HG03469 (cell line): ENCODE measurements at regions not wholly inside any gene's neighbourhood (a gene's known extent, or its start where the extent isn't known, plus 50 kb on each side); places are given as distances from the start of the nearest gene placed in this dataset.
"Not testable (repeated sequence)": the region's sequence is repeated elsewhere in the genome, so short reads cannot be mapped to it uniquely, and the experiment has no call there.

Experiments used
- ATAC-seq: cut with Tn5 transposase; IDR thresholded peaks from one replicate; pipeline ENCODE4 v1.9.1; 2021; ENCODE audit warnings: mild to moderate bottlenecking, moderate library complexity, moderate number of reproducible peaks; ENCODE audit not compliant: unreplicated experiment

DNA sequence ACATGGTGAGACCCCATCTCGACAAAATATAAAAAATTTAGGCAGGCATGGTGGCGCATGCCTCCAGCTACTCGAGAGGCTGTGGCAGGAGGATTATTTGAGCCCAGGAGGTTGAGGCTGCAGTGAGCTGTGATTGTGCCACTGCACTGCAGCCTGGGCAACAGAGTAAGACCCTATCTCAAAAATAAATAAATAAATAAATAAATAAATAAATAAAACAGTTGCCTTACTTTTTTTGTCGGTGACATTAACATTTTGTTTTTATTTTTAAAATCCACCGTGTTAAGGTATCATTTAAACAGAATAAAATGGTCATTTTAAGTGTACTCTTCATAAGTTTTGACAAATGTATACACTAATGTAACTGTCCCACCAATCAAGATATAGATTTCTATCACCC lies 57.0 kb downstream of the RASL11A start:
- no peak for ATAC-seq

DNA sequence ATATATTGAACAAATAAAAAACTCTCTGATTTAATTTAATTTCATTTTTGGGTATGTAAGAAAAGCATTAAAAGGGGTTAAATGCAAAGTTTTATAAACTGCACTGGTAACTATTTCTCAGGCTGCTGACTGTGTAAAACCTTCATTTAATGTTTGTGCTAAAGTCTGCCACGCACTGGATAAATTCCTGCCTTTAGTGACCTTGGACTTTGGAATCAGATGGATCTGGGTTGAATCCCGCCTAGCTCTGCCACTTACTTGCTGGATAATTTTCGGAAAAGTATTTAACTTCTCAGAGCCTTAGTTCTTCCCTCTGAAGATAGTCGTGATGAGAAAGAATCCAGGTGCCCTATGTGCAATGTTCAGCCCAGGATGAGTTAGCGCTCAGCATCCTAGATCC lies 58.6 kb downstream of the RASL11A start:
- no peak for ATAC-seq

DNA sequence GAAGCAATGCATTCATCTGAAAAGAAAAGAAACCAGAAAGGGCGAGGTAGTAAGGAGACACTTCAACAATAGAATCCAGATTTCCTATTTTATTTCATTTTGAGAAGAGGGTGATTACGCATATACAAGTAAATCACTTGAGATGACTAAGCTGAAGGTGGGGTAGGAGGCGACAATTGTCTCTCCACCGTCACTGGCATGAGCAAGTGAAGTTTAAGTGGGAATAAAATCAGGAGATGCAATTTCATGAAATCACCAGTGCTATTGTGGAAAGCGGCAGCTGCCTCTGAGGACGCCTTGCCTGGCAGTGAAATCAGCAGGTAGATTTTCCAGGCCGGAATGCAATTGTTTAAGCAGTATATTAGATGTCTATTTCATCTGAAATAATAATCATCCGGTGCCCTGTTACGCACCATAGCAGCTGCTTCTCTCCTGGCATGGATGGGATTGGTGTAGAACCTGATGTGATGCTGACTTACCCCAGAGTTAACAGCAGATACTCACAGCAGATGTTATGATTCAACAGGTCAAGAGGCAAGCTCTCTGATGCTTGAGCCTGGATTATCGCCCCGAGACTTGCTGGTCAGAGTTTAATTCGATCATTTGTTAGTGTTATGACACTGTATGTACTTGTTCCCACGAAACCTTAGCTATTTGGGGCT lies 64.3 kb downstream of the RASL11A start:
- ATAC-seq, result no peak

DNA sequence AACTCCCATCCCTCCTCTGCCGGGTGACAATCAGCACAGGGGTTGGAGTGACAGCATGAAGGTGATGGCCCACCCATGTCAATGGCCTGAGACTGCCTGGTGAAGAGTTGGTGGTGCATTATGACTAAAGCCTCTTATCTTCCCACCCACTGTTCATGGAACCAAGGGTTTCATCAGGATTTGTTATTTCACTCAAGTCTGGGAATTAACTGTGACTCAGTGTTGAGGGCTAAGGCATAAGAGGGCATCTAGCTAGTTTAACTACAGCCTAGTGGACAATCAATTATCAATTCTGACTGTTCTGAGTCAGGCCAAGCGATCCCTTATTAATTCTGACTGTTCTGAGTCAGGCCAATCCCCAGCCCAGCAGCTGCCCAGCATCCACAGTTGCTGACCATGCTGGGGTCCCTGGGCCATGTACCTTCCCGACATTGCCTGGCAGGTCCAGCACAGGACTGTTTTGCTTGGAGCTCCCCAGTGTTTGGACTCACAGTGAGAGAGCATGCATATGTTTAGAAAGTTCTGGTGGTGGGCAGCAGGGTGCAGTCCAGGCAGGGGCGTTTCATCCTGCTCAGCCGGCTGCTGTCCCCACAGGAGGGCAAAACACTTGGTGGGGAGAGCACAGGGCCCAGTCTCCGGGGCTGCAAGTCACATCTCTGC lies 65.5 kb downstream of the RASL11A start:
- no peak for ATAC-seq

DNA sequence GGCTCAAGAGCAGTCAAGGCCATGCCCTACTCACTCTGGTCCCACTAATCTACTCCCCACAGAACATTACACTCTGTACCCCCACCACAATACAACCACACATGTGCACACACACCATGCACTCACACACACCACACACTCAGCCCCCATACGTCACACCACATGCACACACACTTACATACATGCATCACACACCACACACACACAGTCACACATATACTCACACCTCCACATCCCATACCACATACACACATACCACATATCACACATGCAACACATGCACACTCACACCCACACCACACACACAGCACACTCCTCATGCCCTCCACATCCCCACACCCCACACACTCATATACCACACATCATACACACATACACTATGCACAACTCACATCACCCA lies 67.6 kb downstream of the RASL11A start:
- ATAC-seq, result no peak

DNA sequence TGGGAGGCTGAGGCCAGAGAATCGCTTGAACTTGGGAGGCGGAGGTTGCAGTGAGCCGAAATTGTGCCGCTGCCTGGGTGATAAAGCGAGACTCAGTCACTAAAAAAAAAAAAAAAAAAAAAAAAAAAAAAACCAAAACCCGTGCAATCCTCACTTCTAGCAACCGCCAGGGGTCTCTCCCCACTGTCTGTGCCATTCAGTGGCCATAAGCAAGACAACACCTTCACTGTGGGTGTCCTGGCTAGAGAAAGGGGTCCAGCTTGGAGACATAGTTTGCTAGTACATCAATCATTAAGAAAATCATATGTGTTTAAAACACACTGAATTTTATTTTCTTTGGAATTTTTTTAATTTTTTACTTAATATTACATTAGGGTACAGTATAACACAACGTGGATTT lies 68.2 kb downstream of the RASL11A start:
- ATAC-seq, result no peak

DNA sequence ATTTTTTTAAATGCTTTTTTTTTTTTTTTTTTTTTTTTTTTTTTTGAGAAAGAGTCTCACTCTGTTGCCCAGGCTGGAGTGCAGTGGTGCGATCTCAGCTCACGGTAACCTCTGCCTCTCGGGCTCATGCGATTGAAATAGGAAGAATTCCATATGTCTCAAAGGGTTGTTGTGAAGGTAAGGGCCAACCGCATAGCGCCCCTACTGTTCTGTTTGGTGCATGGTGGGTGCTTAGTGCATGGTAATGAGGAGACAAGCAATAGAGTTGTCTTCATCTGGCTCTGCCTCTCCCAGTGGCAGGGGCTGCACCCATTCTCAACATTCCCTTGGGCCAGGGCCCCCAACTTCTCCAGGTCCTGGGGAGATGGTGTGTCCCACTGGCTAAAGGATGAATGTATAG lies 68.7 kb downstream of the RASL11A start:
- peak; percentile 63 for ATAC-seq

DNA sequence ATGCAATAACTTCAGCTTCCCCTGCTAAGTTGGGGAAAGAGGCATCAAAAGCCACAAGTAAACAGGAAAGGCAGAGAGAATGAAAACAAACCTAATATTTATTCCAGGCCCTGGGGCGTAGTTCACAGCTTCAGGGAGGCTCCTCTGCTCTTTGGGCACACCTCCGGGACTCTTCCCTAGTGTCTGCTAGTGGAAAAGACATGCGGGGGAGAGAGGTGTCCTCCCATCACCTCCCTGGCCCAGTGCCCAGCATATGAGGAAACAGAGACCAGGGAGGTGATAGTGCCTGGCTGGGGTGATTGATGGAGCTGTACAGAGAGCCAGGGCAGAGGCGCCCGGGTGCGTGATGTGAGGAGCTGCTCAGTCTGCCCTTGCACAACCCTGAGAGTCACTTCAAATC lies 71.0 kb downstream of the RASL11A start:
- ATAC-seq, result no peak

DNA sequence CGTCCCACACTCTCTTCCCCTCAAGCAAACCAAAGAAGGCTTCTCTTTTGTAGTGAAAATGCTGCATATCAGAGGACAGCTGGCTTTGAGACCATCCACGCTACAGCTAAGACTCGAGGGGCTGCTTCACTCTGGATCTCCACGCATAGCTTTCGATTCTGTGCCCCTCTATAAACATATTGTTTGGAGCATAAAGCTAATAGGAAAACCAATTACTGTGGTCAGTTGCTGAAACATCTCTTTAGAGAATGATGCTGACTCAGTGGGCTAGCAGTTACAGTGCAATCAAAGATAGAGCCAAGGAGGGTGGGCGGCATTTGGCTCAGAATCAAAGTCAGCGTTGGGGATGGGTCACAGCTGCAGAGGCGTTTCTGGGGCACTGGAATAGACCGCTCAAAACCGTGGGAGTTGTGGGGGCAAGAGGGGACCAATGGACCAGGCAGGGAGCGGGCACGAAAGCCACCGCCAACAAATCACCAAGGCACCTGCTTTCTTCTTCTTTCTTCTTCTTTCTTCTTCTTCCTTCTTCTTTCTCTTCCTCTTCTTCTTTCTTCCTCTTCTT lies 76.7 kb downstream of the RASL11A start:
- no peak for ATAC-seq

DNA sequence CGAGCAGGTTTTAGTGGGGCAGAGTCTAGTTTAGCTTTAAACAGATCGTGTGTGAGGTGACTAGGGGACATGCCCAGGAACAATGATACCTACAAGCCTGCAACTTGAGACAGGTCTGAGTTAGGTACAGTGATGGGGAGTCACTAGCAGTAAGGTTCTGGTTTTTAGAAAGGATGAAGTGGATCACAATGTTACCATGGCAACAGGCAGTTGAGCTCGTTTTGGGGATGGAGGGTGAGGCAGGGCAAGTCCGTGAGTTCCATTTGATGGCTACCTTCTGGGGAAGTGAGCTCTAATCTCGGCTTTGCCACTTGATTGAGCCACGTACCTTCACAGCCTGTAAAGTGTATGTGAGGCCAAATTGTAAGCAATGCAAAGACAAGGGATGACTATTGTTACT lies 76.0 kb upstream of the GTF3A start:
- ATAC-seq, result no peak

DNA sequence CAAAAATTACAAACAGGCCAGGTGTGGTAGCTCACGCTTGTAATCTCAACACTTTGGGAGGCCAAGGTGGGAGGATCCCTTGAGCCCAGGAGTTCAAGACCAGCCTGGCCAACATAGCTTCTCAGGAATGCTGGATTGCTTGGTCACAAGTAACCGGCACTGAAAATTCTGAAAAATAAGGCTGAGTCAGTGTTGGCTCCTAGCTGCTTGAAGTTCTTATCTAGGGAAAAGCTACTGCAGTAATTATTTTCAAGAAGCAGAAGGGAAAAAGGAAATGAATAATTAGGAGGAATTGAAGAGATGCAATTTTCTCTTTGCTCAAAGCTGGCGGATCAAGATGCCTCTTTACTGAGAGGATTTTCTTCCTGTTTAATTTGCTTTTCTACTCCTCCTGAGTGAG lies 75.0 kb upstream of the GTF3A start:
- no peak for ATAC-seq

DNA sequence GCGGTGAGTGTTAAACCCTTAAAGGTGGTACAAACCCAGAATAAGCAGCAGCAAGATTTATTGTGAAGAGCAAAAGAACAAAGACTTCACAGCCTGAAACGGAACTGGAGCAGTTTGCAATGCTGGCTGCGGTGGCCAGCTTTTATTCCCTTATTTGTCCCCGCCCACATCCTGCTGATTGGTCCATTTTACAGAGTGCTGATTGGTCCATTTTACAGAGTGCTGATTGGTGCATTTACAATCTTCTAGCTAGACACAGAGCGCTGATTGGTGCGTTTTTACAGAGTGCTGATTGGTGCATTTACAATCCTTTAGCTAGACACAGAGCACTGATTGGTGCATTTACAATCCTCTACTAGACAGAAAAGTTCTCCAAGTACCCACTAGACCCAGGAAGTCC lies 73.6 kb upstream of the GTF3A start:
- not testable (repeated sequence) for ATAC-seq

DNA sequence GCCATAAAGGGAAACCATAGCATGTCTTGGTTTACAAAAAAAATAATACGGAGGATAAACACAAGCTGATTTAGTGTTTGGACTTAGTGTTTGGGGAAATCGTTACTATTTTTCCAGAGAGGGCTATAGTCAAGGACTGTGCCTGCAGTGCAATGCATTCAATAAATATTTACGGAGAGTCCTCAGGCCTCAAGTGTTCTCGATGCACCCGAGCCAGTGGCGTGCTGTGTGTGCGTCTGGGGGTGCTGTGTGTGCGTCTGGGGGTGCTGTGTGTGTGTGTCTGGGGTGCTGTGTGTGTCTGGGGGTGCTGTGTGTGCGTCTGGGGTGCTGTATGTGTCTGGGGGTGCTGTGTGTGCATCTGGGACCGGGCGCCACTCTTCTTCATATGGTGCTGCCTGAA lies 71.7 kb upstream of the GTF3A start:
- ATAC-seq, result no peak

DNA sequence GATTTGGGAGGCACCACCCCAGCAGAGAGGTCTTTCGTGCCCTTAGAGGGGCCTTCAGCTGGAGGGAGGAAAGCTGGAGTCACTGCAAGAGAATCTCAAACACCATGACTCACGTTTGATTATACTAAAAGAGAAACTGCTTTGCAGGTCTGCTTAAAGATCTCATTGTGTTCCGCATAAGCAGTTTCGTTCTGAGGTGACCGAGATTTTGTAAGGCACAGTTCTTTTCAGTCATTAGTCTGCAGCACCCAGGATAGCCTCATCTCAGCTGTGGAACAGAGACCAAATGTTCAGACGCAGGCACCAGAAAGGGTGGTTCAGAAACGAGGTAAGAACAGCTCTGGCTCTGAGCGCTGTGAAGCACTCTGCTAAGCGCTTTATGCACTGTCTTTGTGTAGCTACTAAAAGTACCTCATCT lies 71.2 kb upstream of the GTF3A start:
- ATAC-seq, result peak; percentile 97

DNA sequence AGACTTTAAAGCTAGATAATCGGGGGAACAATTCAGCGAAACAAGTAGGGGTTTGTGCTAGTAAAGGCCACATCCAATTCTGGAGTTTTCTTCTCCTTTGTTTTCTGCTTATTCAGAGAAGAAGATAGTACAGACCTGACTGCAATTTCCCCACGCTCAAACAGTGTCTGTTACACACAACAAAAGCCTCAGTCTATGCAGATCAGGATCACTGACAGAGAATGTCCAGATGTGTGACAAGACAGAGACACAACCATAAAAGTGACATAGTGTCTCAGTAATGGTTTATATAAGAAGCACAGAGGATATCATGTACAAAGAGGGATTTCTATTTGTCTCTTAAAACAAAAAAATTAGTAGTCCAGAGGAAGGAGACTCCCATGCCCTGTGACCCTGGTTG lies 70.7 kb upstream of the GTF3A start:
- ATAC-seq, result no peak

DNA sequence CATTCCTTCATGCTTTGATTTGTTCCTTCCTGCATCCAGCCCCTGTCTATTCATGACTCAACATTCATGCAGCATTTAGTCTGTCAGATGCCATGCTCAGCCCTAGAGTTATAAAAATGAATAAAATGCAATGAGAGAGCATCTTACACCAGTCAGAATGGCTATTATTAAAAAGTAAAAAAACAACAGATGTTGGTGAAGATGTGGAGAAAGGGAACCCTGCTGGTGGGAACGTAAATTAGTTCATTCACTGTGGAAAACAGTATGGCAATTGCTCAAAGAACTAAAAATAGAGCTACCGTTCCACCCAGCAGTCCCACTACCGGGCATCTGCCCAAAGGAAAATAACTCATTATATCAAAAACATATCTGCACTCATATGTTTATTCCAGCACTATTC lies 70.0 kb upstream of the GTF3A start:
- ATAC-seq, result no peak

DNA sequence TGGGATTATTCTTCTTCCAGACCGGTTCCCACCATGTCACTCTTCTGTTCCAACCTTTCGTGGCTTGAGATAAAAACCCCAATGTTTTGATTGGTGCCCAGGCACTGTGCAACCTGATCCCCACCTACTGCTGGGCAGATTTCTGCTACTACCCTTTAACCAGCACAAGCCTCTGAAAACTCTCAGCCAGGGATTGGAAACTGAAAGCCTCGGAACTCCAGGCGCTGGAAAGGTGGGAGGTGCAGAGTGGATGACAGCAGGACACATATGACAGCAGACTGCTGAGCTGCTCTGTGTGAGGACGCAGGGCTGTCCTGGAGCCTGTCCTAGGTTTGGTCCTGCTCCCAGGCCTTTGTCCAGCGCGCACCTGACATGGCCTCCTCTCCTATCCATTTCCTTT lies 68.5 kb upstream of the GTF3A start:
- ATAC-seq, result no peak

DNA sequence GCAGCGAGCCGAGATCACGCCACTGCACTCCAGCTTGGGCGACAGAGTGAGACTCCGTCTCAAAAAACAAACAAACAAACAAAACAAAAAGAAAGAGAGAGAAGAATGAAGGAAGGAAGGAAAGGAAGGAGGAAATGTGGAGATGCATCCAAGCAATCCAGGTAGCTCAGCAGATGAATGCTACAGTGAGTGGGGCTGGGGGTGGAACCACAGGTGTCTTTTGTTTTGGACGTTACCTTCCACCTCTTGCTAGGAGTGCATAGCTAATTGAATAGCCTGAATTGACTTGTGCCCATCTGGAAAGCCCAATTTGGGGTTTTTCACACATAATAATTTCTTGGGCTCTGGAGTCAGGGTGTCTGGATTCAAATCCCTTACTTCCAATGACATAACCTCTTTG lies 66.0 kb upstream of the GTF3A start:
- ATAC-seq, result no peak

DNA sequence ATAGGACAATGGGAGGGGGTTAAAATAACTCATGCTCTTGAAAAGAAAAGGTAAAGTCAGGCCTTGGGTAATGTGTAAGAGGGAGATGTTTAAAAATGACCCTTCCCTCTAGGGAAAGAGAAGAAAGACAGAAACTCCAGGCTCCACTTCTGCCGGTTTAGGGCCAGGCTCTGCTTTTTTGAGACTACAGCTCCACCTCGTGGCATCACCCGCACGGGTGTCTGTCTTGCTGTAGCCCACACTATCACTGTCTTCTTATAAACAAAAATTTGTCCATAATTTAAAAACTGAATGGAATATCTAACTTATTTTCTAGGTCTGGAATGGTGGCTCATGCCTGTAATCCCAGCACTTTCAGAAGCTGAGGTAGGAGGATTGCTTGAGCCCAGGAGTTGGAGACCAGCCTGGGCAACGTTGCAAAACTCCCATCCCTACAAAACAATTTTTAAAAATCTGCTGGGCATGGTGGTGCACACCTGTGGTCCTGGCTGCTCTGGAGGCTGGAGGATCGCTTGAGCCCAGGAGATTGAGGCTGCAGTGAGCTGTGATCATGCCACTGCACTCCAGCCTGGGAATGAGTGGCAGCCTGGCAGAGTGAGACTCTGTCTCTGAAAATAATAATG lies 65.1 kb upstream of the GTF3A start:
- ATAC-seq, result no peak

DNA sequence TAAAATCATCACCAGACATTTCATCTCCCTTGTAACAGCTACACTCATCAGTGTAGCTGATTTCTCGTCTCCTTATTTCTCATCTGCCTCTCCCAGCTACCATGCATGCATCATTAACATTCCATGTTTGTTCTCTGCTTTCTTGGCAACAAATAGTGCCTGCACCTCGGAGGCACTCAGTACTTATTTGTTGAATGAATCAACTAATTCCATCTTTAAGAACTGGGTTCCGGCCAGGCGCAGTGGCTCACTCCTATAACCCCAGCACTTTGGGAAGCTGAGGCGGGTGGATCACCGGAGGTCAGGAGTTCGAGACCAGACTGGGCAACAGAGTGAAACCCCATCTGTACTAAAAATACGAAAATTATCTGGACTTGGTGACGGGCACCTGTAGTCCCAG lies 63.9 kb upstream of the GTF3A start:
- ATAC-seq, result no peak

DNA sequence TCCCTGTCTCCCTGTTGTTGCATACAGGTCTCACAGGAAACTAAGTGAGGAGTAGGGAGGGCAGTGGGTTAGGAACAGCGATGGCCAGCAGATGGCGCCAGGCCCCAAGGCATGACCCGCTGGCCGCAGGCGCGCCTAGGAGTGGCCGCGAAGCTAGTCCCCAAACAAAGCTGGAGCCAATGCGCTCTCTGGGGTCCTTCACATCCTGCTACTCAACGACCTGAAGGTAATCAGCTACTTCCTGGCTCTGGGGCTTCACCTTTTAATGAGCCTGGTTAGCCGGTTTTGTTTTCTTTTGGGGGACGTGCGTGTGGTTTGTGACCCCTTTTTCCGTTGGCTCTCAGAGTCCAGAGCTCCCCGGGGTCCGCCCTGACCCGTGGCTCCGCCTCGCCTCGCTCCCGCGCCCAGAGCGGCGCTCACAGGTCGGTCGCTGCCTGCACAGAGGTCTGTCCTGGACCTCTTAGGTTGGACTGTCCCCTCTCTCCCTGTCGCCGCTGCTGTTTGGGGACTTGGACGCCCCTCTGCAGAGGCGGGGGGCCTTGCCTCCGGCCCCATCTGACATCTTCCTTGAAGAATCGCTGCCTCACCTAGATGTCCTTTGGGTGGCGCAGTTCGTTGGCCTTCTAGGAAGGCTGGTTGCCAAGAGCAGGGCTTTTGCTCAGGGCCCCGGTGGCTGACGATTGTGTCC lies 62.2 kb upstream of the GTF3A start:
- peak; percentile 67 for ATAC-seq

DNA sequence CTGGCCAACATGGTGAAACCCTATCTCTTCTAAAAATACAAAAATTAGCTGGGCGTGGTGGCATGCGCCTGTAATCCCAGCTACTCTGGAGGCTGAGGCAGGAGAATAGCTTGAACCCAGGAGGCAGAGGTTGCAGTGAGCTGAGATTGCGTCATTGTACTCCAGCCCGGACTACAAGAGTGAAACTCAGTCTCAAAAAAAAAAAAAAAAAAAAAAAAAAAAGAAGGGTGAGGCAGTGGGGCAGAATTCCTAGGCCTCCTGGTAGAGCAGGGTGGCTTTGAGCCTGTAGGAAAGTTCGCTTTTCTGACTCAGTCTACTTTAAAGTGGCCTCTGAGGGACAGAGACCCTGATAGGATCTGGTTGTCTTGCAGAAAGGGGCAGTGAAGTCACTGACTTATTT lies 60.8 kb upstream of the GTF3A start:
- ATAC-seq, result not testable (repeated sequence)
